ENCODE measurements at regions not wholly inside any gene's neighbourhood (a gene's known extent, or its start where the extent isn't known, plus 50 kb on each side); places are given as distances from the start of the nearest gene placed in this dataset.
"Not testable (repeated sequence)": the region's sequence is repeated elsewhere in the genome, so short reads cannot be mapped to it uniquely, and the experiment has no call there.

DNA sequence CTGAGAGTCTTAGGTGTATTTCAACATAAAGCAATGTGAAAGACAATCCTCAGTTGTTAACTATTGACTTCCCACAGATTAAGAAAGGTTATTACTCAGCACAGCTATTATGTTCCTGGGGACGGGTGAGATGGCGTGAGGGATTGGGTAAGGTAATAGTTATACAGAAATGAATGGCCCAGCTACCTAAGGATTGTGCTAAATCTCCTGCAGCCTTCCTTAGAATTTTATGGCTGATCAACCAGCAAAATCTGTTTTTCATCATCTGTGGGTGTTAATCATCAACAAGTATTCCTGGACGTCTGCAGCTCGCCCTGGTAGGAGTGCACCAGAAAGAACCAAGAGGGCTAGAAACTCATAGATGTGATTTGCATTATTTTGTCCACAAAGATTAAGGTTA is 146.0 kb upstream of the IVNS1ABP start:
- no peak overlapping the region for H3K4me3 Mint-ChIP-seq (ENCODE audit: unreplicated experiment)
- DNase-seq (ENCODE audit: extremely low spot score, unreplicated experiment) = no peak
- peaks cover 9% of the 10 kb centered on the region for H3K9me3 Mint-ChIP-seq (ENCODE audit: unreplicated experiment)
- no peak for TF ChIP-seq CTCF (IDR thresholded peaks at IDR 0.05)
- no peaks in the 10 kb centered on the region for H3K27me3 Mint-ChIP-seq (ENCODE audit: unreplicated experiment)
- H3K36me3 Mint-ChIP-seq (ENCODE audit: unreplicated experiment) = no peaks in the 10 kb centered on the region
- no peak overlapping the region for H3K27ac Mint-ChIP-seq (ENCODE audit: unreplicated experiment)
- H3K4me1 Mint-ChIP-seq (ENCODE audit: unreplicated experiment) = no peaks in the 10 kb centered on the region

DNA sequence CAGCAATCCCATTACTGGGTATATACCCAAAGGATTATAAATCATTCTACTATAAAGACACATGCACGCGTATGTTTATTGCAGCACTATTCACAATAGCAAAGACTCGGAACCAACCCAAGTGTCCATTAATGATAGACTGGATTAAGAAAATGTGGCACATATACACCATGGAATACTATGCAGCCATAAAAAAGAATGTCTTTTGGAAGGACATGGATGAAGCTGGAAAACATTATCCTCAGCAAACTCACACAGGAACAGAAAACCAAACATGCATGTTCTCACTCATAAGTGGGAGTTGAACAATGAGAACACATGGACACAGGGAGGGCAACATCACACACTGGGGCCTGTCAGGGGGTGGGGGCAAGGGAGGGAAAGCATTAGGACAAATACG is 143.7 kb upstream of the IVNS1ABP start:
- H3K9me3 Mint-ChIP-seq (ENCODE audit: unreplicated experiment) = peaks cover 16% of the 10 kb centered on the region
- not testable (repeated sequence) for DNase-seq (ENCODE audit: extremely low spot score, unreplicated experiment); H3K36me3 Mint-ChIP-seq (ENCODE audit: unreplicated experiment); H3K4me3 Mint-ChIP-seq (ENCODE audit: unreplicated experiment); H3K27ac Mint-ChIP-seq (ENCODE audit: unreplicated experiment); H3K27me3 Mint-ChIP-seq (ENCODE audit: unreplicated experiment); H3K4me1 Mint-ChIP-seq (ENCODE audit: unreplicated experiment)

- H3K4me1 Mint-ChIP-seq (ENCODE audit: unreplicated experiment) = peaks cover 1% of the 10 kb centered on the region
- no peaks in the 10 kb centered on the region for H3K27me3 Mint-ChIP-seq (ENCODE audit: unreplicated experiment)
- H3K27ac Mint-ChIP-seq (ENCODE audit: unreplicated experiment) = no peak overlapping the region
- no peak for DNase-seq (ENCODE audit: extremely low spot score, unreplicated experiment)
- no peak overlapping the region for H3K4me3 Mint-ChIP-seq (ENCODE audit: unreplicated experiment)
- peaks cover 16% of the 10 kb centered on the region for H3K9me3 Mint-ChIP-seq (ENCODE audit: unreplicated experiment)
- TF ChIP-seq CTCF (IDR thresholded peaks at IDR 0.05) = no peak
- H3K36me3 Mint-ChIP-seq (ENCODE audit: unreplicated experiment) = no peaks in the 10 kb centered on the region
Observed at GRCh38 chr1:185459141-185459540, 142.1 kb upstream of the IVNS1ABP start.

DNA sequence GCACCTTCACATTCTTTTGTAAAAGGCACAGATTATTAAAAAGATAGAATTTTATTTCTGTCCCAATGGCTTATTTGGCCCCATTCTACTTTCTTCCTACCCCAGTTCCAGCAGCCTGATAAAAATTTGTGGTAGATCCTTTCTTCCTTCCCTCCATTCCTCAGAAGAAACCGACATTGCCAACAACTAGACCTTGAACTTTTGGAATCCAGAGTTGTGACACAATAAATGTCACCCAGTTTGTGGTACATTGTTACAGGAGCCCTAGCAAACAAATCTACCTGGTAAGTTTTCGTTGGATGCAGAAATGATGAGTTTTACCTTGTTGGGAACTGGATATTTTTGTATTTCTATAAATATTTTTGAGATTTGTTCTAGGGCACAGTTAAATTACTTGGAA is 141.6 kb upstream of the IVNS1ABP start:
- DNase-seq (ENCODE audit: extremely low spot score, unreplicated experiment) = no peak
- H3K4me3 Mint-ChIP-seq (ENCODE audit: unreplicated experiment) = no peak overlapping the region
- H3K9me3 Mint-ChIP-seq (ENCODE audit: unreplicated experiment) = peaks cover 16% of the 10 kb centered on the region
- H3K27ac Mint-ChIP-seq (ENCODE audit: unreplicated experiment) = no peak overlapping the region
- H3K36me3 Mint-ChIP-seq (ENCODE audit: unreplicated experiment) = no peaks in the 10 kb centered on the region
- peaks cover 6% of the 10 kb centered on the region for H3K4me1 Mint-ChIP-seq (ENCODE audit: unreplicated experiment)
- no peak for TF ChIP-seq CTCF (IDR thresholded peaks at IDR 0.05)
- H3K27me3 Mint-ChIP-seq (ENCODE audit: unreplicated experiment) = no peaks in the 10 kb centered on the region

DNA sequence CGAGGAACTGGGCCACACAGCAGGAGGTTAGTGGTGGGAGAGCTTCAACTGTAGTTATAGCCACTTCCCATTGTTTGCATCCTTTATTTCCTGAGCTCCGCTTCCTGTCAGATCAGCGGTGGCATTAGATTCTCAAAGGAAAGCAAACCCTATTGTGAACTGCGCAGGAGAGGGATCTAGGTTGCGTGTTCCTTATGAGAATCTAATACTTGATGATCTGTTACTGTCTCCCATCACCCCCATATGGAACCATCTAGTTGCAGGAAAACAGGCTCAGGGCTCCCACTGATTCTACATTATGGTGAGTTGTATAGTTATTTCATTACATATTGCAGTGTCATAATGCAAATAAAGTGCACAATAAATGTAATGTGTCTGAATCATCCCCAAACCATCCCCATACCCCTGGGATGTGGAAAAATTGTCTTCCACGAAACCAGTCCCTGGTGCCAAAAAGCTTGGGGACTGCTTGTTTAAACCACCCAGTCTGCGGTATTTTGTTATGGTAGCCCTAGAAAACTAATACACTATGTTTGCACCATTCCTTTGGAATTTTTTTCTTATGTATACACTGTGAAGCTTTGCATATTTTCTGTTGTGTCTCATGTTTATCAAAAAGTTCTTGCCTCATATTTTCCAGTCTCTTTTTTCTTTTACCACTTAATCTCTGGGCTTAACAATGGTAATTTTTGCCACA is 136.6 kb upstream of the IVNS1ABP start:
- Mint-ChIP-seq H3K4me1 (ENCODE audit: unreplicated experiment) (peaks cover 27% of the 10 kb centered on the region), H3K36me3 (ENCODE audit: unreplicated experiment) (no peaks in the 10 kb centered on the region), H3K4me3 (ENCODE audit: unreplicated experiment) (no peak overlapping the region), H3K27me3 (ENCODE audit: unreplicated experiment) (no peaks in the 10 kb centered on the region), H3K27ac (ENCODE audit: unreplicated experiment) (peak overlapping the region; percentile 91), H3K9me3 (ENCODE audit: unreplicated experiment) (peaks cover 7% of the 10 kb centered on the region)
- no peak for TF ChIP-seq CTCF (IDR thresholded peaks at IDR 0.05)
- DNase-seq (ENCODE audit: extremely low spot score, unreplicated experiment) = no peak

- no peaks in the 10 kb centered on the region for H3K36me3 Mint-ChIP-seq (ENCODE audit: unreplicated experiment)
- H3K9me3 Mint-ChIP-seq (ENCODE audit: unreplicated experiment) = no peaks in the 10 kb centered on the region
- no peaks in the 10 kb centered on the region for H3K27me3 Mint-ChIP-seq (ENCODE audit: unreplicated experiment)
- H3K4me1 Mint-ChIP-seq (ENCODE audit: unreplicated experiment) = peaks cover 31% of the 10 kb centered on the region
- no peak overlapping the region for H3K4me3 Mint-ChIP-seq (ENCODE audit: unreplicated experiment)
- DNase-seq (ENCODE audit: extremely low spot score, unreplicated experiment) = no peak
- peak; percentile 6 for TF ChIP-seq CTCF (IDR thresholded peaks at IDR 0.05)
- H3K27ac Mint-ChIP-seq (ENCODE audit: unreplicated experiment) = no peak overlapping the region
Observed at GRCh38 chr1:185450917-185451316, 133.9 kb upstream of the IVNS1ABP start.

Measured in osteocyte (in vitro differentiated cells).